ENCODE measurements at regions not wholly inside any gene's neighbourhood (a gene's known extent, or its start where the extent isn't known, plus 50 kb on each side); places are given as distances from the start of the nearest gene placed in this dataset.
"Not testable (repeated sequence)": the region's sequence is repeated elsewhere in the genome, so short reads cannot be mapped to it uniquely, and the experiment has no call there.

DNA sequence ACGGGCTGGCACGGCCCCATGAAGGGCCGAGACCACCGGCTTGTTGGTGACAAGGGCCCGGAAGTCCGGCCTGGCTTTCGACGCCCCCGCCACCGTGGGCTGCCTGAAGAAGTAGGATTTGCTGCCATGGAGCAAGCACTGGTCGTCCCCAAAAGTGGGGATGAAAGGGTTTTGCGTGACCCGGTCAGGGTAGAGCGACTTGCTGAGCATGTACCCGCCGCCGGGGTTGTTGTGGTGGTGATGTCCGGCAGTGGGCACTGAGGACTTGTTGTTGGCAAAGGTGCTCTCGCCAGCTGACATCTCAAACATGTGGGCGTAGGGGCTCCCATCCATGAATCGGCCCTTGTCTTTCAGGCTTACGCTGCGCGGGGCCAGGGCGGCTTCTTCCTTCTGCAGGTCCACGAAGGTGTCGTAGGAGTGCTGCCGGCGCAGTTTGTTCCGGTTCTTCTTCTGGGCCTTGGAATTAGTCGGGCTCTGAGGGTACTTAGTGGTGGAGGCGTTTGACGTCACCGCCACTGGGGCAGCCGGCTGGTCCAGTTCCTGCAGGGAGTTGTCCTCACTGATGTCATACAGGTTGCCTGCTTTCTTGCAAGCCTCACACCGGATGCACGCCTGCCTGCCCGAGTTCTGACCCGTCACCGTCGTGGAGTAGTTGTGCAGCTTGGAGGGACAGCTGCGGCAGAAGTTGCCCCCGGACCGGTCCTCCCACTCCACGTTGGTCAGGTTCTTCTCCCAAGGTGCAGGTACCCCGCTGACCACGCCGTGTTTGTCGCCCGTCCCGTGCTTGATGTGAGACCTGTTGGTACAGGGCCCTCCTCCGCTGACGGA, 366.6 kb downstream of the EMP1 start:
- DNase-seq (ENCODE audit: low read depth) = no peak

DNA sequence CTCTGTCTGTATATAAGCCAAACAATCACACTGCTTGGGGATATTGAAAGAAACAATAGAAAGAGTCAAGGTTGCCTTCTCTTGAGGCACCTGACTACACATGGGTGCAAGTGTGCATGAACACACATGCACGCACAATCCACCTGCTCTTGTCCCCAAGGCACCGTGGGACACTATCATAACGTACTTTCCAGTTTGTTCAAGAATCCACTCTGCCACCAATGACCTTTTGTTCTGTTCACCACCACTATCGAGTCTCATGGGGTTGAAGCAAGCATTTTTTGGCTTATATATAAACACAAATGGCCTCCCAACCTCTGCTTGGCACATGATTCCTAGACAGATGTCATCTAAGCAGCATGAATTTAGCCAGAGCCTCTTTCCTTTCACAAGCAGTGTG, 365.4 kb downstream of the EMP1 start:
- no peak for DNase-seq (ENCODE audit: low read depth)

DNA sequence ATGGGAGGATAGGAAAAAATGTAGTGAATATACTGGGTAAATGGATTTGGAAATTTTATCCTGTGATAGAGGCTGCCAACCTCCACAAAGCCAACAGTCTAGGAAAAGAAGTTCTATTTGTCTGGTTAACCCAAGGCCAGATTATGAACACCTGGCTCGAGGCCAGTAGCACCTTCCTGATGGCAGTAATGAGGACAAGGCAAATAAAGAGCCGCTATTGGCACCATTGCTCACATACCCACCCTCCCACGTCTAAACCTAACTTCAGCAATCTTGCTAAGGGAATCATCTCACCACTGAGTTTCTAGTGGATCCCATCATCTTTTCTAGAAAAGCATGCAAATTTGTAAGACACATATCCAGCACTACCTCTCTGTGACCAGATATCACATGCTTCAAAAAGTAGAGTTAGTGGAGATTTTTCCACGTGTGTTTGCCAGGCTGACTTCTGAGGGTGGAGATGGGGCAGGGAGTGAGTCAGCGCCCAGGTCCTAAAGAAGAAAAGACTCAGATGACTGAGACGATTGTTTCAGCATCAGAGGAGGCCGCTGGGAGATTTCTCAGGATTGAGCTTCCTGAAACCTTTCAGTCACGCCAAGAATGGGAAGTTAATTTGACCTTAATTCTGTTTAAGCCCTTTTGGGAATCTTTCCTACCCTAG, 362.9 kb downstream of the EMP1 start:
- DNase-seq (ENCODE audit: low read depth) = no peak

DNA sequence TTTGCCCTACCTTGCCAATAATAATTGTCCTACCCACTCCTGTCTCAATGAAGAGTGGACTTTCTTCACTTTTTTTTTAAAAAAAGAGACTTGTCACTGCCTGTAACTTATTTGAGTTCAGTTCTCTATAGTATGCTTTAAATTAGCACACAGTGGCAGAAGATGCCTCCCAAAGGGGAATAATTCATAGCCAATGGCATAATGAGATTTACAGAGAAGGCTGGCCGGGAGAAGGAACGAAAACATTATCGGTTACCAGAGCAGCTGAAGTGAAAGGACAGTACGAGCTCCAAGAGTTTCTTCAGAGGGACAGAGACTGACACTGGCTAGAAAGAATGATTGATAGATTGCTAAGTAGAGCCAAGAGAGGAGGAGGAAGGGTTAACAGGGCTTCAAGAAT, 356.3 kb downstream of the EMP1 start:
- no peak for DNase-seq (ENCODE audit: low read depth)

DNA sequence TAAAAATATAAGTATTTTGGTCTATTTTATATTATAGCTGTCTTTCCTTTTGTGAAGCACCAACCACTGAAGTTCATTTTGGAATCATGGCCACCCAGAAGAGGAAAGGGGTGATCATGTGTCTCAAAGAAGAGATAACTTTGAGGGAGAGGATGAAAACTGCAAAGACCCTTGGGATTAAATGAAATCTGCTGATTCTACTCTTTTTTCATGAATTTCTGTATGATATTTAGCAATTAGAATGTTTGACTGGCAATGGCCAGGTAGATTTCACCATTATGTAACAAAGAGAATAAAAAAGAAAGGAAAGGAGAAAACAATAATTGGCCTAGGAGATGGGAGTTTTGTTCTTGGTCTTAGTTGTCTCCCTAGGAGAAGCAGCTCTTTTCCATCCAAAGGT, 350.8 kb downstream of the EMP1 start:
- DNase-seq (ENCODE audit: low read depth) = no peak

DNA sequence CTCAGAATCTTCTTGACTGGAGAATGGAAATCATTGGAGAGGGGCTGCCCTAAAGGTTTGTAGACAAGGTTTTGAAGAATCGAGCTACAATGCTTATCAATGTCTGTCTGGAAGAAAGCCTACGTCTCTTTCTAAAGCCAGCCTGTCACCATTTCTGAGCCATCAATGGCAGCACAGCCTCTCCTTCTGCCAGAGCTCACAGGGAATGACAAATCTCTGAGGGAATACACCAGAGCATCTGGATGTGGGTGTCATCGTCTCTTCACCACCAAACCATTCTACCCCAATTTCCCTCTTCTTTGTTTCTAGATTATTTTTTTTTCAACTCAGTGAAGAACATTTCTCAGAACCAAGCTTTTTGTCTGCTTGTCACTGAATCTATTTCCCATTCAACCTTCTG, 349.7 kb downstream of the EMP1 start:
- DNase-seq (ENCODE audit: low read depth) = no peak

DNA sequence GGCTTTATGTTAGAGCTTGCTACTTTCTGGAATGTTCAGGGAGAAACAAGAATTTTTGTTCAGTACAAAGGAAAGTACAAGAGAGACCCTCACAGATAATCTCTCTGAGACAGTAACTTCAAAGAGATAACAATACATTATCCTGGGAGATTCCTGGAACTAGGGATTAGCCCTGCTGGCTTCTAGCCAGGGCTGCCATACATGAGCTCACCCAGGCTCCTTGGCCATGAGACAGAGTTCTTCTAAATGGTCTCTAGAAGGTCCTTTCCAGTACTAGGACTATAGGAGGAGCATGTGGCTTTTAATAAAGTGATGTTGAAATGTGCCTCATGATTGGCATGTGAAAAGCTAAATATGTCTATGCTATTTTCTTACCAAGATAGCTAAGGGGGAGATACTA, 342.5 kb downstream of the EMP1 start:
- DNase-seq (ENCODE audit: low read depth) = no peak

DNA sequence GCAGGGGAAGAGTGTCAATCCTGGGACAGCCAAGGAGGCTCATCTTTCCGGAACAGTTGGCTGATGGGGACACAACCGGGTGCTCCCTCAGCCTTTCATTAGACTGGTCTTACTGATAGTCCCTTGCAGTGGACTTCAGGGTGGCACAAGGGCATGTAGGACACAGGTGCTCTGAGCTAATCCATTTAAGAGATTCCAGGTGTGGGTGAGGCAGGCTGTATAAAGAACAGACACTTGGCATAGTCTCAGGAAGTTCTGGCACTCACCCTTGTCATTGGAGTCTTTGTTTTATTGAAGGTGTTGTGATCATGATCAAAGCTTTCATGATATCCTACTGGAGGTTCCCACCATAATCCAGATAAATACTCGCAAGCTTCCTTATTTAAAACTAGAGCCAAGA, 341.6 kb downstream of the EMP1 start:
- DNase-seq (ENCODE audit: low read depth) = no peak

DNA sequence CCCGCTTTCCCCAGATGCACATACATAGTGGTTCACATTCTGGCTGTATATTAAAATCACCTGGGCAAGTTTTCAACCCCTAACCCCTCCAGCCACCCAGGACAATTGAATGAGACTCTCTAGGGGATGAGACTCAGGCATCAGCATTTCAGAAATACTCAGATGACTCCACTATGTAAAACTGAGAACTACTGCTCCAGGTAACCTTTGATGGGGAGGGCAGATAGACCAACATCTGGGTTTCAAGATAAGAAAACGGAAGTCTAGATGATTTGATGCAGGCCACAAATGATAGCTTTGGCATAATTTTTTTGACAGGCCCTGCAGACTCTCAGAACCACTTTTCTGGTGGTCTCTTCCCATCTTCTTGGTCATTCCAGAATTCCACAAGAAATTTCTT, 341.1 kb downstream of the EMP1 start:
- no peak for DNase-seq (ENCODE audit: low read depth)

DNA sequence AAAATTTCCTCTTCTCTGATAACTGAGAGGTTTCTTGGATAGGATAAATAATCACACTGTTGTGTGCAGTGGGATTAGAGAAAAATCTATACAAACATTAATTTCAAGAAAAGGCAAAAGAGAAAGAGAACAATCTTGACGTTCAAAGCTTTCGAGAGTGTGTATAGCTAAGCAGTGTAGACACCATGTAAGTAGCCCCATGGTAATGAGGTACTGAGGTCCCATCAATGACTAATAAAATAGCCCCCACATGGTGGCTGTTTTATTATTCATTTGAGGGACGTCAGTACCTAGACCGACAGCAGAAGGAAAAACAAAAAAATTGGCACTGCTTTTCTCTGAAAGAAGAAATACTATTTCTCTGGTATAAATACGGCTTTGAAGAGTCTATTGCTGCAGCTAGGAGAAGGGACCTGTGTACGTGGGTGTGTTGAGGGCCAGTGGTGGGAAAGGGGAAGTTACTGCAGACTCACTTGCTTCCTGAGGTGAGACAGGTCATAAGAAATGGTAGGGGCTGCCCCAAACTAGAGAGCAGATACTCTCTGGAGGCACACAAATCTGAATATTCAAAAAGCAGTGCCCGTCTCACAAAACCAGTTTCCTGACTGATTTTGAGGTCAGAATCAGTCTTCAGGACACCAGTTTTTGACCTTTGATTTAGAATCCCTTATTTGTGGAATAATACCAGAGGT, 339.8 kb downstream of the EMP1 start:
- DNase-seq (ENCODE audit: low read depth) = no peak

DNA sequence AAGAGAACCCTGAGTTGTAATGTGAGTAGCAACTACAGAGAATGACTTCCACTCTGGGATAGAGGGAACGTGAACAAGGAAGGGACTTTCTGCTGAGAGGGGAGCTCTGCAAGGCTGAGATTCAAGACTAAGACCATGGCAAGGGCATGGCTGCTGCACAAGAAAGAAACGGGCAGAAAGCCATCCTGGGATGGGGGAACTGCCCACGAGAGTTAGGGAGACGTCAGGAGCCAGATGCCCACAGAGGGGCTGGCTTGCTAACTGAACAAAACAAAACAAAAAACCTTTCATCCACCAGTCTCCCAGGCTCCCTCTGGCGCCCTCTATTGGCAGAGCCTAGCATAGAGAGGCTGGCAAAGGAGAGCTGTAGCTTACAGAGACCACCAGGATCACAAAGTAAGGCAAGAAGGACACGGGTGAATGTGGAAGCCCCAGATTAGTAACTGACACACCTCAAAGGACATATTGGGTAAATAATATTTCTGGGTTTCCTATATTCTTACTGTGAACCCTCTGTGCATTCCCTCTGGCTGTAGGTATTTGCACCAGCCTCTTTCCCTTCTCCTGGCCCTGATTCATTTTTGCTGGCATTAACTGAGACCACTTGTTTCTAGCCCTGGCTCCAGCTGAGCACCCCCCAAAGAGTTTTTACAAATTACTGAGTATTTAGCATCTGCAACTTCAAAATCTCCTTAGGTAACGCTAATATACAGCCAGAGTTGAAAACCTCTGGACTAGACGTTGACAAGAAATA, 338.3 kb downstream of the EMP1 start:
- no peak for DNase-seq (ENCODE audit: low read depth)

DNA sequence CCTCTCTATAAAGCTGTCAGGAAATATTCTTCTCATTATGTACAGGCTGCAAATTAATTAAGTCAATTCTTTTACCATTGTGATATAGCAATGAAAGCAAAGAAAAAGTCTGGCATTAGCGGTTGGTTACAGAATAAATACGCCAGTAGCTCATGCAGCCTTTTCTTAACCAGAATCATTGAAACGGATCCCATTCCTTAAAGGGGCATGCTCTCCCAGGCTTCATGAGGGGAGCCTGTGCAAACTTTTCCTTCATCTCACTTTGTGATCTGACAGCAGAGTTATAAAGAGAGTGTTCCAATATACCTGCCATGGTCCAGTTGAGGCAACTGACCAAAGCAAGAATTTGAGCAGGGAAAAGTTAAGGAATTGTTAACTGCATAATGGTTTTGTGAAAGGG, 337.7 kb downstream of the EMP1 start:
- DNase-seq (ENCODE audit: low read depth) = no peak

DNA sequence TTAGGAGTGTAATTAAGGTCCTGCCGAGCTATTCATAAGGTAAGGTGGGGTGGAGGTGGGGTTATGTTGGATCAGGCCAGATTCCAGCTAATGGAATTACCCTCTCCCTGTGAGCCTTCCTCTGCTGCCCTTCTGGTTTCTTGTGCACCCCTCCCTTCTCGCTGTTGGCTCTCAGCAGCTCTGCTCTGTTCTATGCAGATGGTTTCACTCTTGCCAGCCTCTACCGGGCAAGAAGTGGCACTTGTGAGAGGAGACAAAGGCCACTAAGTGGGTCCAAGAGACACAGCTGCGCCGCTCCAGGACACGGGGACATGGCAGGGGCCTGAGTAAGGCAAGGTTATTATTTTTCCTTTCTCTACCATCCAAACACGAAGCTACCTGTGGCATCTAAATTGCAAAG, 334.4 kb downstream of the EMP1 start:
- no peak for DNase-seq (ENCODE audit: low read depth)

DNA sequence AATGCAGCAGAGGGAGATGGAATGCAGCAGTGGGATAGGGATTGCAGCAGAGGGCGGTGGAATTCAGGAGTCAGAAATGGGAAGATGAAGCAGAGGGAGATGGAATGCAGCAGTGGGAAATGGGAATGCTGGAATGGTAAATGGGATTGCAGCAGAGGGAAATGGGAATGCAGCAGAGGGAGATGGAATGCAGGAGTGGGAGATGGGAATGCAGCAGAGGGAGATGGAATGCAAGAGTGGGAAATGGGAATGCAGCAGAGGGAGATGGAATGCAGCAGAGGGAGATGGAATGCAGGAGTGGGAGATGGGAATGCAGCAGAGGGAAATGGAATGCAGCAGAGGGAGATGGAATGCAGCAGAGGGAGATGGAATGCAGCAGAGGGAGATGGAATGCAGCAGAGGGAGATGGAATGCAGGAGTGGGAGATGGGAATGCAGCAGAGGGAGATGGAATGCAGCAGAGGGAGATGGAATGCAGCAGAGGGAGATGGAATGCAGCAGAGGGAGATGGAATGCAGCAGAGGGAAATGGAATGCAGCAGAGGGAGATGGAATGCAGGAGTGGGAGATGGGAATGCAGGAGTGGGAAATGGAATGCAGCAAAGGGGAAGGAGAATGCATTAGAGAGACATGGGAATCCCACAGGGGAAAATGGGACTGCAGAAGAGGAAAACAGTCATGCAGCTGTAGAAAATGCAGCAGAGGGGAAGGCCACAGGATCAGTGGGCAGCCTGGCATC, 329.8 kb downstream of the EMP1 start:
- DNase-seq (ENCODE audit: low read depth) = not testable (repeated sequence)

DNA sequence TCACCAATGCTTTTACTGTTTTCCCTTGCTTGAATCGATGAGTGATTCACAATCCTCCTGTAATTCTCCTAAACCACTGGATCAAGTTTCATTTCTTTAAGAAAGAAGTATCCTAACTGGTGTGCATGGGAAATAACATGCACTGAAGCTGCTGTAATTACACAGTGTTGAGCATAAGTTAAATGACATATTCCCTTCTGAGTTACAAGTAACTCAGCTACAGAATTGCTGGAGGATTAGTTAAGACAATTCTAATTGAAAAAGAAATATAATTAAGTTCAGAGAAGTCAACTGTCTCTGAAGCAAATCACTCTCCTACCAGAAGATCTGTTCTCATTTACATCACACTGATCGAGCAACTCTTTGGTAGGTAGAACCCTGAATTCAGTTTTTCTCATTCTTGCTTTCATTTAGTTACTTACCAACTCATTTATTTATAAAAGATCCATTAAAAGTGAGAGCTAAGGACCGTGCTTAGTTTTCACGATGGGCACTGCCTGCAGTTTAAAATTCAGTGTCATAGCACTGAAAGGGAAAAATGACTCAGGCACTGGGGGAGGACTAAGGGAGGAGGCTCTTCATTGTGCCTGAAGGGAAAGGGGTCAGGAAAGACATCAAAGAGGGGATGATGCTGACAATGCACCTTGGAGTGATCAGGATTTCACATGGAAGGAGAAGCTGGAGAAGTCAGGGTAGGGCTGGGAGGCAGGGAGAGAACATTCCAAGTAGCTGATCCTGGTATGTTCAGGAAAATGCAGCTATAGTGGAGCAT, 327.2 kb downstream of the EMP1 start:
- no peak for DNase-seq (ENCODE audit: low read depth)

DNA sequence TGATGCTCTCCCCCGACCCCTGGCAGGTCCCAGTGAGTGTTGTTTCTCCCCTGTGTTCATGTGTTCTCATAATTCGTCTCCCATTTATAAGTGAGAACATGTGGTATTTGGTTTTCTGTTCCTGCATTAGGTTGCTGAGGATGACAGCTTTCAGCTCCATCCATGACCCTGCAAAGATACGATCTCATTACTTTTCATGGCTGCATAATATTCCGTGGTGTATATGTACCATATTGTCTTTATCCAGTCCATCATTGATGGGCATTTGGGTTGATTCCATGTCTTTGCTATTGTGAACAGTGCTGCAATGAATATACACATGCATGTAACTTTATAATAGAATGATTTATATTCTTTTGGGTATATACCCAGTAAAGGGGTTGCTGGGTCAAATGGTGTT, 321.5 kb downstream of the EMP1 start:
- not testable (repeated sequence) for DNase-seq (ENCODE audit: low read depth)

DNA sequence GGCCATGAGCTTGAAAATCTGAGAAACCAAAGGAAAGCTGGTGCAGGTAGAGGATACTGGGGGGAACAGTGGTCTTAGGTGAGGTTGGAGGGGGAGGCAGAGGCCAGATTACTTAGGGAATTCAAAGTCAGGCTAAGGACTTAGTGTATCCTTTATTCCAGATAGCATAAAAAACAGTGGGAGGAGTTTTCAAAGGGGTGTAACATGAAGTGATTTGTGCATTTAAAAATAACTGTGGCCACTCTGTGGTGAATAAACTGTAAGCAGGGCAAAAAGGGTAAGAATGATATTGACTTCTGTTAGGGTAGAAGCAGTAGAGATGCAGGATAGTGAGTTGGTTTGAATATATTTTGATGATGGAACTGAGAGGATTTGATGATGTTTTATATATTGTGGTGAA, 313.2 kb downstream of the EMP1 start:
- DNase-seq (ENCODE audit: low read depth) = no peak

DNA sequence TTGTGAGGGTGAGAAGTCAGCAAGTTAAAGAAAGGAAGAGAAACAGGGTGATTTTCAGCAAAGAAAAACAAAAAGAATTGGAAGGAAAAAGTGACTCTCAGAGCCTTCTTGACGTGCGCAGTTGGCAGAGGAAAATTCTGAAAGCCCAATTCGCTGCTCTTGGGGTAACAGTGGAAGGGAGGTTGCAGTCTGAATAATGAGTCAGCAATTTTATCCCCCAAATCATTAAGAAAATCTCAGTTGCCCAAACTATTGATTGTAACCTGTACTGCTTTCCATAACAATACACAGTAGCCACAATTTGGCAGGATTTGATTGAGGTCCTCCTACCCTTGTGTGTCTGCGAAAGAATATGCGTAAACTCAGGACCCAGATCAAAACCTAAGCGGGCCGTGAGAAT, 309.1 kb downstream of the EMP1 start:
- no peak for DNase-seq (ENCODE audit: low read depth)

DNA sequence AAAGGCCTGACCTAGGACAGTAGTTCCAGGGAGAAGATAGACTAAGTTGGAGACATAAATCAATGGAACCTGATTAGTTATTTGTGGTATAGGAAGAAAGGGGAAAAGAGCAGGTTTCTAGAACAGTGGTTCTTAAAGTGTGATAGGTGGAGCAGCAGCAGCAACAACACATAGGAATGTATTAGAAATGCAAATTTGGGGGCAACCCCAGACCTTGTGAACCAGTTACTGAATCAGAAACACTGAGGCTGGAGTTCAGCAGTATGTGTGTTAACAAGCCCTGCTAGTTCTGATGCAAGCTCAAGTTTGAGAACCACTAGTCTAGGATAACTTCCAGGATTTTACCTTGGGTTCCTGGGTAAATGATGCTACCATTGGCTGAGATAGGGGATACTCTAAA, 308.7 kb downstream of the EMP1 start:
- no peak for DNase-seq (ENCODE audit: low read depth)

DNA sequence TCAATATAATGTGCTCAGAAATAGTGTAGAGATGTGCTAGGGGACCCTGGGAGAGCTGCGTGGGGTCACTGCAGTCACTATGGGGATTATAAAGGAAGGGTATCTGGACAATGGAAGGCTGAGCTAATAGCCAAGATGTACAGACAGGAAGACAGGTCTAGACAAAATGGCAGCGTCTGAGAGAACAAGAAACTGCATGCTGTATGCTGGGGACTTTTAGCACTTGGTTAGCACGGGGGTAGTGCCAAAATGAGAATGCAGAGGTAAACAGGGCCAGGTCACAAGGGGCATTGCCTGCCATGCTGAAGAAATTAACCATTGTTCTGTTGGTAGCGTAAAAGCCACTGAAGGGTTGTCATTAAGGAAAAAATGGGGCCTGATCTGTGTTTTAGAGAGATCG, 308.2 kb downstream of the EMP1 start:
- no peak for DNase-seq (ENCODE audit: low read depth)

DNA sequence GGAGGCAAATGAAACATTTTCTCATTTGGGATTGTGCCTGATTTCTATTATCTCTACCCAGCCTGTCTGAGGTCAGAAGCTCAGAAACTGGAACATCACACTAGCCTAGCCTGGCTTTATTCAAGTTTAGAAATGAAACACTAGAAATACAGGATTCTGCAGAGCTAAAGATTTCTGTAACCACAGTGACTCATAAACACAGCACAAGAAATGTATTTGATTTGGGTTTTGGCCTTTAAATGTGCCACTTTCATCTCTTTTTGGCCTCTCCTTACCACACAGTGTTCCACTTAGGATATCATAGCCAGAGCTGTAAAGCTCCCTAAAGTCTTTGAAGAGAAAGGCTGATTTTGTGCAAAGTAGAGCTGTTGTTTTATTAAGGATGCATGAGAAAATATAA, 307.5 kb downstream of the EMP1 start:
- no peak for DNase-seq (ENCODE audit: low read depth)
